Motor neuron (in vitro differentiated cells): ENCODE measurements at regions not wholly inside any gene's neighbourhood (a gene's known extent, or its start where the extent isn't known, plus 50 kb on each side); places are given as distances from the start of the nearest gene placed in this dataset.

Experiments used
- ATAC-seq, 8 experiments: fragments of 200-7000 bp; cut with Tn5 transposase; replicated peaks in 6 of 8; 2 replicates each; pipeline ENCODE4 v1.8.0; 2021; ENCODE audit warnings: mild to moderate bottlenecking in 8 of 8, moderate library complexity in 8 of 8
- H3K27ac ChIP-seq, 2 donors: fragments of 250-450 bp; sonication (Bioruptor Pico); 2 replicates each; pipeline ENCODE4 v1.9.0; 2021; ENCODE audit warnings: antibody characterized with exemption in 2 of 2, mild to moderate bottlenecking in 2 of 2, moderate library complexity in 1 of 2
- H3K4me1 ChIP-seq, 2 donors: fragments of 250-450 bp; sonication (Bioruptor Pico); replicated peaks in 1 of 2; 2 replicates each; pipeline ENCODE4 v1.6.1; 2021; ENCODE audit warnings: antibody characterized with exemption in 2 of 2, mild to moderate bottlenecking in 2 of 2, moderate library complexity in 1 of 2
- H3K4me3 ChIP-seq, 5 donors: fragments of 250-450 bp; sonication (Bioruptor Pico); 2 replicates each; pipeline ENCODE4 v1.9.0; 2021; ENCODE audit warnings: antibody characterized with exemption in 5 of 5, mild to moderate bottlenecking in 5 of 5, moderate library complexity in 4 of 5
- WGBS, 10 experiments: fragments of 450-650 bp; shearing (Covaris generic); methylation state at CpG; one replicate each; pipeline ENCODE4 v1.0.0; 2022; 5-methylcytosine and 5-hydroxymethylcytosine counted together
- in situ Hi-C, 9 experiments: fragments of 400-800 bp; cut with MboI; loops; one replicate each; pipeline ENCODE4 v1.15.0; 2021; ENCODE audit warnings: low sequenced_read_pairs in 9 of 9, low pct_unique_long_range_greater_than_20kb in 2 of 9; ENCODE audit not compliant: unreplicated experiment in 9 of 9

DNA sequence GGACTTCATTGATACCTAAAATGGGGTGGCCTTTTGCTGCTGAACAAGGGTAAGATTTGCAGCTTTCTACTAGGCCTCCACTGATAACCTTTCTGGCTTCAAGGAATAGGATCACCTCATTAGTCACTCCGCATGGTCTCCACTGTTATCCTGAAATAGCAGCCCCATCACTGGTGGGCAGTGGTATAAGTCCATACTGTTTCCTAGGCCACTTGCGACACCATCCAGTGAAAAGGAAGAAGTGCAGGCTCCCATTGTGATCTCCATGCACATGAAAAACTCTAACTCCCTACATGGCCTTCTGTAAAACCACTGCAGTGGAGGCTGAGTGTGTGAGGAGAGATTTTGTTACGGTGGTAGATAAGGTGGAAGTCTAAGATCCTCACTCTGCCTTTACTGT is 1455.9 kb downstream of the SI start:
- in situ Hi-C loops = no loop called here
- 0 to 100% (median 57%) methylated on average over 1 to 3 of the region's 3 CpGs; no CpG with 5 or more reads in 3 of the 10 experiments for WGBS, 10 experiments
- ATAC-seq = peak in 3 of 8 experiments; percentile 75 to 99 (median 83)
- Histone ChIP-seq H3K4me1 (no peaks in the 10 kb centered on the region), H3K4me3 (no peak overlapping the region), H3K27ac (no peak overlapping the region)

DNA sequence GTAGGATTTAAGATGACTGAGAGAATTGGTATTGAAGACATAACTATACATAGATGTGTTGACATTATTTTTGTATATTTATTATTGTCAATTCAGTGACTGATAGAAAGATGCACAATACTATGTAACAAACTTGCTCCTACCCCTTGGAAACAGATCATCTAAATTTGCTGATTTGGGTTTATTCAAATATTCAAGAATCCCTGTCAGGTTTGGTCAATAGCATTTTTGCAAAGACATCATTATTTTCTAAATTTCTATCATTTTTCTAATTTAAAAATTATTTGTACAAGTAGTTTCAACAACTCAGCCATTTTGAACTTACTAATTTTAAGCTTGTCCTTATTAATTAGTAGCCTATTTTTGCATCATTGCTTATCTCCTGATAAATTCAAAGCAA is 1463.4 kb downstream of the SI start:
- in situ Hi-C loops = no loop called here
- no peak overlapping the region for H3K27ac ChIP-seq
- no peak for ATAC-seq
- no peaks in the 10 kb centered on the region for H3K4me1 ChIP-seq
- H3K4me3 ChIP-seq = no peak overlapping the region

DNA sequence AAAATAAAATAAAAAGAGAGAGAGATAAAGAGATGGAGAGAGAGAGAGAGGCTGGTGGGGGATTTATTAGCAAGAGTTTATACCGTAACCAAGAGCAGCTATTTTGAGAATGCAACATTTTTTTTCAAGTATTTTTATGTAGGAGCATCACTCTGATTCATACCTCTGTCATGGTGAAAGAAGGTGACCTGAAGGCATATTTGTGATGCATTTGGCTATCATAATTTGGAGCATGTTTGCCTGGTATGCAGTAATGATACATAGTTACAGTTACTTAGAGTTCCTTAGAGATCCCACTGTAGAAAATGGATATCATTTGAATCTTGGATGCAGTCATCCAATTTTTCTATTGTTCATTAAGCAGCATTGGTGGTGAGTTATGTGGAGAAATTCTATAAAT is 1472.4 kb downstream of the SI start:
- WGBS, 10 experiments = 17 to 100% (median 93%) methylated on average over 1 of the region's 1 CpG
- in situ Hi-C loops = no loop called here
- Histone ChIP-seq H3K4me3 (no peak overlapping the region), H3K27ac (no peak overlapping the region), H3K4me1 (no peaks in the 10 kb centered on the region)
- no peak for ATAC-seq

DNA sequence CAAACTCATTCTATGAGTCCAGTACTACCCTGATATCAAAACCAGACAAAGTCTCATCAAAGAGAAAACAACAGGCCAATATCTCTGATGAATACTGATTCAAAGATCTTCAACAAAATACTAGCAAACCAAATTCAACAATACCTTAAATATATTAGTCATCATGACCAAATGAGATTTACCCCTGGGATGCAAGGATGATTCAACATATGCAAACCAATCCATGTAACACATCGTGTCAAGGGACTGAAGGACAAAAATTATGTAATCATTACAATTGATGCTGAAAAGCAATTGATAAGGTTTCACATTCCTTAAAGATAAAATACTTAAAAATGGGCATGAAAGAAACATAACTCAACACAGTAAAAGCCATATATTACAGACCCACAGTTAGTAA is 1476.9 kb downstream of the SI start:
- ATAC-seq = no peak
- in situ Hi-C loops = no loop called here
- no peaks in the 10 kb centered on the region for H3K4me1 ChIP-seq
- no peak overlapping the region for H3K4me3 ChIP-seq
- no peak overlapping the region for H3K27ac ChIP-seq
- WGBS, 10 experiments = 0 to 100% (median 52%) methylated on average over 1 of the region's 1 CpG; no CpG with 5 or more reads in 2 of the 10 experiments

DNA sequence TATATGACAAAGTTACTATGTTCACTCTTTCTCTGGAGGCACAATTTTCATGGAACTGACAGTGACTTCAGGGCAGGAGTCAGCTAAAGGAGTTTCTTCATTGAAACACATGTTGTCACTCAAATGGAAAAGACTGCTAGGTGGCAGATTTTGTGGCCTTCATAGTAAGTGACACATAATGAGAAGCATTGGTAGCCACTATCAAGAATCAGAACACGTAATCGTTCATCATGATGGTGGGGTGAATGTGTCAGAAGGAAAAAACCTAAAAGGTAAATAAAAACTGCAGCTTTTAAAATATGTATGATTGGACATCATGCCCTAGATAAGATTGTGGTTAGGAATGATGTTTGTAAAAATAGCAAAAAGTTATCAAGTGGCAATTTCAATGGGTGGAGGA is 1491.0 kb downstream of the SI start:
- in situ Hi-C loops = no loop called here
- H3K27ac ChIP-seq = no peak overlapping the region
- H3K4me1 ChIP-seq = no peaks in the 10 kb centered on the region
- 0 to 94% (median 78%) methylated on average over 2 of the region's 2 CpGs; no CpG with 5 or more reads in 2 of the 10 experiments for WGBS, 10 experiments
- no peak for ATAC-seq
- H3K4me3 ChIP-seq = no peak overlapping the region

DNA sequence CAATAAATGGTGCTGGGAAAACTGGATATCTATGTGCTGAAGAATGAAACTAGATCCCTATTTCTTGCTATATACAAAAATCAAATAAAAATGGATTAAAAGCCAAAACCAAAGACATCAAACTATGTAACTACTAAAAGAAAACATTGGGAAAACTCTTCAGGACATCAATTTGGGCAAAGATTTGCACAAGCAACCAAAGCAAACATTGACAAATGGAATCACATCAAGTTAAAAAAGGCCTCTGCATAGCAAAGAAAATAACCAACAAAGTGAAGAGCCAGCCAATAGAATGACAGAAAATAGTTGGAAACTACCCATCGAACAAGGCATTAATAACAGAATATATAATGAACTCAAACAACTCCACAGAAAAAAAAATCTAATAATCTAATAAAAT is 1495.3 kb downstream of the SI start:
- WGBS, 10 experiments = 0 to 100% (median 20%) methylated on average over 1 of the region's 1 CpG; no CpG with 5 or more reads in 3 of the 10 experiments
- Histone ChIP-seq H3K4me1 (no peaks in the 10 kb centered on the region), H3K27ac (no peak overlapping the region), H3K4me3 (no peak overlapping the region)
- ATAC-seq = no peak
- in situ Hi-C loops = no loop called here

DNA sequence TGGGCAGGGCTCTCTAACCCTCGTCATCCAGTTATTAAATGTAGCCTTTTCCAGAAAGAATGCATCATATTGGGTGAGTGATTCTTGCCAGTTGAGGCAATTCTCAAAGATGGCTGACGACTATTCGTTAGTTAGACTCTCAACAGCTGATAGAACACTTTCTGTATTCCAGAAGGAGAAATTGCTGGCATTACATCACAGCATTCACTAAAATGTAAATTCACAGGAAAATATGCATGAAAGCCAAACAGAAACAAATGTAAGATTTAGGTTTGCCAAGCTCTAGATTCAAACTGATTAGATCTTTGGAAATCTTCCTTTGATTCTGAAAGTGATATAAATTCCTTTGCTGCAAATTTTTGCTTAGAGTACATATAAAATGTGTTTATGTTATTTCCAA is 1501.0 kb downstream of the SI start:
- H3K27ac ChIP-seq = no peak overlapping the region
- in situ Hi-C loops = no loop called here
- H3K4me1 ChIP-seq = no peaks in the 10 kb centered on the region
- WGBS, 10 experiments = 10 to 100% (median 84%) methylated on average over 1 to 3 of the region's 3 CpGs; no CpG with 5 or more reads in 3 of the 10 experiments
- H3K4me3 ChIP-seq = no peak overlapping the region
- no peak for ATAC-seq

DNA sequence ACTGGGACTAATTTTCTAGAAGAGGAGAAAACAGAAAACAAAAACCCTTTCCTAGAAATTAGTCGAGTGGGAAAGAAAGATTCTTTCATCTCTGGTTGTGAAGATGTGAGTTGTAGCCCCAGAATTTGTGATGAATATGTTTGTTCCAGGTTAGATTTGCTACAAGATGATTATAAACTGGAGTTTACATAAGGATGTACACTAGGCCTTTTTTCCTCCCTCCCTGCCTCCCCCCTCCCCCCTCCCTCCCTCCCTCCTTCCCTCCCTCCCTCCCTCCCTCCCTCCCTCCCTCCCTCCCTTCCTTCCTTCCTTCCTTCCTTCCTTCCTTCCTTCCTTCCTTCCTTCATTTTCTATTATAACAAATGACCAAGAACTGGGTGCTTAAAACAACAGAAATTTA is 1502.0 kb downstream of the SI start:
- H3K27ac ChIP-seq = no peak overlapping the region
- no peak for ATAC-seq
- in situ Hi-C loops = no loop called here
- H3K4me1 ChIP-seq = no peaks in the 10 kb centered on the region
- H3K4me3 ChIP-seq = no peak overlapping the region
- WGBS, 10 experiments = 0 to 100% (median 100%) methylated on average over 1 of the region's 1 CpG; no CpG with 5 or more reads in 7 of the 10 experiments

DNA sequence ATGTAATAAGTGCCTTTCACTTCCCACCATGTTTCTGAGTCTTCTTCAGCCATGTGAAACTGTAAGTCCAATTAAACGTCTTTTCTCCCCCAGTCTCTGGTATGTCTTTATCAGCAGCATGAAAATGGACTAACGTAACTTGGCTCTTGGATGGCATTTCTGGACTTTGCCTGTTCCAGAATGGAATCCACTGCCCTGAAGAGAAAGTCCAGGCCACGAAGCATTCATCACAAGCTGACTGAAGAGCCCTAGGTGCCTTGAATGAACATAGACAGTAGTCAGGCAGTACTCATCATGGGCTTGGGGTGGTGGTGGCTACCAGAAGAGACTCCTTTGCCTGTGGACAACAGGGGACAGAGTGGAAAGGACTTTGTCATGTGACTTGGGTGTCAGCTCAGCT is 1505.0 kb downstream of the SI start:
- in situ Hi-C loops = no loop called here
- no peak overlapping the region for H3K27ac ChIP-seq
- no peak overlapping the region for H3K4me3 ChIP-seq
- 0 to 100% (median 60%) methylated on average over 1 to 3 of the region's 3 CpGs; no CpG with 5 or more reads in 1 of the 10 experiments for WGBS, 10 experiments
- H3K4me1 ChIP-seq = no peaks in the 10 kb centered on the region
- ATAC-seq = no peak

DNA sequence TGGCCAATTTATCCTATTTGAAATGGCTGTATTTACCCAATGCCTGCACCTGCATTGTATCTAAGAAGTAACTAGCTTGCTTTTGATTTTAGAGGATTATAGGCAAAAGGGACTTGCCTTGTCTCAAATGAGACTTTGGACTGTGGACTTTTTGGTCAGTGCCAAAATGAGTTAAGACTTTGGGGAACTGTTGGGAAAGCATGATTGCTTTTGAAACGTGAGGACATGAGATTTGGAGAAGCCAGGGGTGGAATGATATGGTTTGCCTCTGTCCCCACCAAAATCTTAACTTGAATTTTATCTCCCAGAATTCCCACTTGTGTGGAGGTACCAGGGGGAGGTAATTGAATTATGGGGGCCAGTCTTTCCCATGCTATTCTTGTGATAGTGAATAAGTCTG is 1505.4 kb downstream of the SI start:
- WGBS, 10 experiments = 0 to 60% (median 11%) methylated on average over 1 of the region's 1 CpG; no CpG with 5 or more reads in 5 of the 10 experiments
- Histone ChIP-seq H3K4me1 (no peaks in the 10 kb centered on the region), H3K27ac (no peak overlapping the region), H3K4me3 (no peak overlapping the region)
- no peak for ATAC-seq
- in situ Hi-C loops = no loop called here

DNA sequence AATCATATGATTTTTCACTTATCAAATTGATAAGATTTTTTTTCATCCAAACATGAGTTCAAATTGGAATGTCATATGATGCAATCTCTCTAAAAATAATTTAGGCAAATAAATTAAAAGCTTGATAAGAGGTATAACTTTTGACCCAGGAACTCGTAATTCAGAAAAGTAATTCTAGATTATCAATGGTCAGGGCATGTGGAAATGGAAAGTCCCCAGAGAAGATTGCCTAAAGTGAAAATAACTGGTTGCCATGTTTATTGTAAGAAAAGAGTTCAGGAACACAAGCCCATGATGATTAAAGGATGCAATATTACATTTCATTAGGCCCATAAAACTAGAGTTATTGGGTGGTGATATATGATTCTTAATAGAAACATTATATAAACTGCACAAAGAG is 1514.8 kb downstream of the SI start:
- in situ Hi-C loops = no loop called here
- Histone ChIP-seq H3K27ac (no peak overlapping the region), H3K4me1 (no peaks in the 10 kb centered on the region), H3K4me3 (no peak overlapping the region)
- 0 to 100% (median 82%) methylated on average over 1 of the region's 1 CpG; no CpG with 5 or more reads in 1 of the 10 experiments for WGBS, 10 experiments
- no peak for ATAC-seq

DNA sequence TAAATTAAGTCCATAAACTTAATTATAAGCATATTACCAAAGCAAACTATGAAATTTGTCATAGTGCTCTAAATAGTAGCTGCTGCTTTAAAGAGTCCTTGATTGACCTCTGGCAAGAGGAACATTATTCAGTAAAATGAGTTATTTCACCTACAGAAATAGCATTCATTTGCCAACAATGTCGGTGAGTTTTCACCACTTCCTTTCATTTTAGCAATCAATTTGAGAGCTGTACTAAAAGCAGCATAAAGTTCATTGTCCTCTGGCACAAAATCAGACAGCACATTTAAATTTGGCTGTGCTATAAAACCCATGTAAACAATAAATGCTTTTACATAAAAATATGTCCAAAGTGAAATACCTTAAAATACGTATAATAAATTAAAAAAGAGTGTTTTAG is 1515.7 kb downstream of the SI start:
- Histone ChIP-seq H3K27ac (no peak overlapping the region), H3K4me1 (no peaks in the 10 kb centered on the region), H3K4me3 (no peak overlapping the region)
- 0 to 100% (median 87%) methylated on average over 1 to 2 of the region's 2 CpGs for WGBS, 10 experiments
- ATAC-seq = no peak
- in situ Hi-C loops = no loop called here

DNA sequence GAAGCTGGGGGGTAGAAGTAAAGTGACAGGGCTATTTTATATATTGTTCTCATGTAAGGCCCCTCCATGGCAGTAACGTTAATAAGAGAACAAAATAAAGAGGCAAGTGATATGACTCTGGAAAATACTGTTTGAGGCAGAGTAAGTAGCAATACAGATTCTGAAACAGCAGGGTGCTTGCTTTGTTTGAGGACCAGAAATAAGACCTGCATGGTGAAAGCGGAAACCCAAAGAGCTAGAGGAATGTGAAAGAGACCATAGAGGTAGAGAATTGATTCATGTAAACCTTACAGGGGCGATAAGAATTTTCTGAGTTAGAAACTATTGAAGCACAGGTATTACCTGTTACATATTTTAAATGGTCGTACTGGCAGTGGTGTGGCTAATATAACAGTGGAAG is 1517.1 kb downstream of the SI start:
- H3K27ac ChIP-seq = no peak overlapping the region
- 0 to 100% (median 62%) methylated on average over 1 to 4 of the region's 4 CpGs for WGBS, 10 experiments
- in situ Hi-C loops = no loop called here
- no peaks in the 10 kb centered on the region for H3K4me1 ChIP-seq
- H3K4me3 ChIP-seq = no peak overlapping the region
- ATAC-seq = no peak

DNA sequence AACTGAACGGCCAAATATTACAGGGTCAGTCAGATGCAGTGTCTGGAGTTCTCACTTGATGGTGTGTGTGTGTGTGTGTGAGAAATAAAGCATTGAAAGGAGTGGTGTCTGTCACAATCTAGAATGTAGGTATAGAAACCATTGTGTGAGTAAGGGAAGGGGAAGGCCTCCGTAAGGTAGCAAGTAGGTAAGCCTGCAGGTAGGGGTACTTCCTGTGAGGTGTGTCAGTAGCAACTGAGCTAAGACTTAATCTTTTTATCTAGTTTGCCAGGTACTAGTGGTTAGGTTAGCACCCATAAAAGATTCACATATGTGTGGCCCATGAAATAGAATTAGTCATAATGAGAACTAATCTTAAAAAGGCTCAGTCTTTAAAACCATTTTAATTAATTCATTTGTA is 1517.8 kb downstream of the SI start:
- in situ Hi-C loops = no loop called here
- WGBS, 10 experiments = 0 to 100% (median 64%) methylated on average over 1 to 2 of the region's 2 CpGs
- no peak for ATAC-seq
- H3K4me3 ChIP-seq = no peak overlapping the region
- no peak overlapping the region for H3K27ac ChIP-seq
- H3K4me1 ChIP-seq = no peaks in the 10 kb centered on the region
